ENCODE measurements at regions not wholly inside any gene's neighbourhood (a gene's known extent, or its start where the extent isn't known, plus 50 kb on each side); places are given as distances from the start of the nearest gene placed in this dataset.

DNA sequence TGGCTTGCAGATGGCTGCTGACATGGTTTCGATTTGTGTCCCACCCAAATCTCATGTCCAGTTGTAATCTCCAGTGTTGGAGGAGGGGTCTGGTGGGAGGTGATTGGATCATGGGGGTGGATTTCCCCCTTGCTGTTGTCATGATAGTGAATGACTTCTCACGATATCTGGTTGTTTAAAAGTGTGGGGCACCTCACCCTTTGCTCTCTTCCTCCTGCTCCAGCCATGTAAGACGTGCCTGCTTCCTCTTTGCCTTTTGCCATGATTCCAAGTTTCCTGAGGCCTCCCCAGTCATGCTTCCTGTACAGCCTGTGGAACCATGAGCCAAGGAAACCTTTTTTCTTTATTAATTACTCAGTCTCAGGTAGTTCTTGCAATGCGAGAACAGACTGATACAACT, 77.6 kb upstream of the FUCA2 start:
- H2BK12ac ChIP-seq (ENCODE audit: low read depth, low read length) = no peak overlapping the region
- 96% methylated on average over 4 of the region's 4 CpGs; no CpG with 5 or more reads in 1 of the 2 experiments for WGBS, 2 experiments (ENCODE audit: extremely low coverage in 1 of 2, insufficient coverage in 1 of 2, insufficient read length in 1 of 2, insufficient replicate concordance in 2 of 2, low coverage in 1 of 2, low lambda C conversion rate in 2 of 2, missing lambda C conversion rate in 1 of 2)
- no peak overlapping the region for H3K14ac ChIP-seq (ENCODE audit: insufficient read length)
- DNase-seq (ENCODE audit: low read depth in 1 of 2, low spot score in 2 of 2) = no peak
- no peak overlapping the region for H2AFZ ChIP-seq (ENCODE audit: low read length)
- H3K9ac ChIP-seq (replicated peaks in 1 of 4; ENCODE audit: extremely low read depth in 1 of 4, low read depth in 3 of 4, low read length in 3 of 4) = no peak overlapping the region
- no peak overlapping the region for H3K23ac ChIP-seq (ENCODE audit: insufficient read length)
- H4K5ac ChIP-seq (ENCODE audit: insufficient read length, low read depth, low read length) = no peak overlapping the region
- no peak overlapping the region for H3K27ac ChIP-seq (ENCODE audit: low read depth, low read length)
- H3K36me3 ChIP-seq (ENCODE audit: control insufficient read depth in 2 of 4, insufficient read depth in 4 of 4, low read length in 3 of 4) = no peaks in the 10 kb centered on the region
- no peaks in the 10 kb centered on the region for H3K79me1 ChIP-seq (ENCODE audit: low read depth, low read length)
- ChIA-PET POLR2A (ENCODE audit: partially characterized antibody) (no interaction called here), CTCF (ENCODE audit: partially characterized antibody) (interaction anchor here (1.1 kb wide), 1 partner anchor 16 kb away, joined by 3 read pairs; no protein-coding TSS in a partner anchor)
- H3K4me3 ChIP-seq (ENCODE audit: extremely low read depth in 1 of 4, insufficient read depth in 2 of 4, low read depth in 3 of 4, low read length in 4 of 4) = no peak overlapping the region
- no peak overlapping the region for H4K91ac ChIP-seq (replicated peaks; ENCODE audit: insufficient read length, low read length)
- no peaks in the 10 kb centered on the region for H4K20me1 ChIP-seq (replicated peaks in 1 of 2; ENCODE audit: control insufficient read depth in 1 of 2, insufficient read depth in 2 of 2, low read length in 2 of 2)
- no peaks in the 10 kb centered on the region for H3K4me1 ChIP-seq (replicated peaks in 1 of 4; ENCODE audit: control insufficient read depth in 3 of 4, insufficient read depth in 4 of 4, low read length in 3 of 4)
- H3K27me3 ChIP-seq (replicated peaks in 1 of 4; ENCODE audit: control insufficient read depth in 3 of 4, extremely low read depth in 1 of 4, insufficient read depth in 3 of 4, low read length in 3 of 4) = no peaks in the 10 kb centered on the region
- H3K23me2 ChIP-seq (ENCODE audit: low read depth, low read length) = no peaks in the 10 kb centered on the region
- H4K8ac ChIP-seq (ENCODE audit: extremely low read depth, insufficient read depth, low read length) = no peak overlapping the region
- H3K4ac ChIP-seq (replicated peaks; ENCODE audit: insufficient read length, low read depth, low read length) = no peak overlapping the region
- no peak overlapping the region for H3K4me2 ChIP-seq (ENCODE audit: insufficient read depth in 1 of 2, low read depth in 2 of 2, low read length in 2 of 2)
- FAIRE-seq = no peak
- H3K56ac ChIP-seq (replicated peaks; ENCODE audit: insufficient read length, low read depth, low read length) = no peak overlapping the region
- H3K18ac ChIP-seq (ENCODE audit: extremely low read depth, low read length) = no peak overlapping the region
- no peak overlapping the region for H2BK20ac ChIP-seq (ENCODE audit: low read length)
- H2BK120ac ChIP-seq (replicated peaks; ENCODE audit: low read depth, low read length) = no peak overlapping the region
- H2AK5ac ChIP-seq (ENCODE audit: low read depth, low read length) = no peak overlapping the region
- no peaks in the 10 kb centered on the region for H3K9me3 ChIP-seq (ENCODE audit: insufficient read depth in 2 of 2, low read depth in 1 of 2, low read length in 1 of 2)
- H2BK15ac ChIP-seq (ENCODE audit: low read length) = no peak overlapping the region
- no peak overlapping the region for H2BK5ac ChIP-seq (ENCODE audit: low read depth, low read length)
- no peaks in the 10 kb centered on the region for H3K79me2 ChIP-seq (ENCODE audit: control insufficient read depth in 1 of 2, insufficient read depth in 2 of 2, low read length in 2 of 2)
- no peak for TF ChIP-seq CBX5 (IDR thresholded peaks at IDR 0.05; ENCODE audit: low read depth, low read length)
- TF ChIP-seq TEAD4 (IDR thresholded peaks at IDR 0.05; ENCODE audit: low read depth, low read length) = no peak
- no peak for TF ChIP-seq BACH1 (IDR thresholded peaks at IDR 0.05; ENCODE audit: low read length)
- no peak for TF ChIP-seq TAF7 (optimal IDR thresholded peaks at IDR 0.05; ENCODE audit: borderline replicate concordance, low read depth, low read length)

Data from H1 (cell line).